ENCODE measurements at regions not wholly inside any gene's neighbourhood (a gene's known extent, or its start where the extent isn't known, plus 50 kb on each side); places are given as distances from the start of the nearest gene placed in this dataset.

DNA sequence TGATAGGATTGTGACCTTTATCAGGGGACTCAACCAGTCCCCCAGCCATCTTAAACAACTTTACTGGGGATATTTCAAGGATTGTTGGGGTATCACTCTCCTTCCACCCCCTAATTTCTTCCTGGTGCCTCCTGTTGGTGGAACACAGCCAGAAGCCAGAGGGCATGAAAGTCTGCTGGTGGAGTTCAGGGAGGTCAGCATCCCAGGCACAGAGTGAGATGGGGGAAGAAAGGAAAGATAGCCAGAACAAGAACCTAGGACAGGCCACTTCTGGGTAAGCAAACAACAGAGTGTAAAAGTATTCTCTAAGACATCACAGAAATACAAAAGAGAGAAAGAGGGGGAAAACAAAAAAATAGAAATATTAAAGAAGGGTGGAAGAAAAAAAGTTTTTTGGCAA is 101.8 kb downstream of the SPRY2 start:
- Histone ChIP-seq H3K4me1 (ENCODE audit: insufficient read depth) (0 out of 2 replicates have a peak, but pooled peaks cover 3% of the 10 kb centered on the region), H3K27me3 (ENCODE audit: insufficient read depth) (no peaks in the 10 kb centered on the region), H3K27ac (ENCODE audit: low read depth) (no peak overlapping the region), H3K36me3 (ENCODE audit: insufficient read depth) (no peaks in the 10 kb centered on the region), H3K9me2 (ENCODE audit: insufficient read depth) (peaks cover 3% of the 10 kb centered on the region; the same call in 1 of the 2 replicates), H3K79me2 (replicated peaks; ENCODE audit: insufficient read depth) (no peaks in the 10 kb centered on the region), H3K4me2 (no peak overlapping the region), H2AFZ (no peak overlapping the region), H3K4me3 (no peak overlapping the region), H3F3A (replicated peaks; ENCODE audit: low read depth) (no peaks in the 10 kb centered on the region), H4K20me1 (replicated peaks; ENCODE audit: insufficient read depth) (no peaks in the 10 kb centered on the region)
- TF ChIP-seq, protein P1, sequence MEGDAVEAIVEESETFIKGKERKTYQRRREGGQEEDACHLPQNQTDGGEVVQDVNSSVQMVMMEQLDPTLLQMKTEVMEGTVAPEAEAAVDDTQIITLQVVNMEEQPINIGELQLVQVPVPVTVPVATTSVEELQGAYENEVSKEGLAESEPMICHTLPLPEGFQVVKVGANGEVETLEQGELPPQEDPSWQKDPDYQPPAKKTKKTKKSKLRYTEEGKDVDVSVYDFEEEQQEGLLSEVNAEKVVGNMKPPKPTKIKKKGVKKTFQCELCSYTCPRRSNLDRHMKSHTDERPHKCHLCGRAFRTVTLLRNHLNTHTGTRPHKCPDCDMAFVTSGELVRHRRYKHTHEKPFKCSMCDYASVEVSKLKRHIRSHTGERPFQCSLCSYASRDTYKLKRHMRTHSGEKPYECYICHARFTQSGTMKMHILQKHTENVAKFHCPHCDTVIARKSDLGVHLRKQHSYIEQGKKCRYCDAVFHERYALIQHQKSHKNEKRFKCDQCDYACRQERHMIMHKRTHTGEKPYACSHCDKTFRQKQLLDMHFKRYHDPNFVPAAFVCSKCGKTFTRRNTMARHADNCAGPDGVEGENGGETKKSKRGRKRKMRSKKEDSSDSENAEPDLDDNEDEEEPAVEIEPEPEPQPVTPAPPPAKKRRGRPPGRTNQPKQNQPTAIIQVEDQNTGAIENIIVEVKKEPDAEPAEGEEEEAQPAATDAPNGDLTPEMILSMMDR (conservative IDR thresholded peaks at IDR 0.05; ENCODE audit: low read depth in 2 of 2), result peak in 1 of 2 experiments; percentile 29; a peak in 2 of 4 replicates
- no peak for TF ChIP-seq NANOG (IDR thresholded peaks at IDR 0.05; ENCODE audit: borderline replicate concordance)
- Mint-ChIP-seq H3K27me3 (ENCODE audit: insufficient read depth, low read depth, poor library complexity) (no peaks in the 10 kb centered on the region), H3K27ac (no peak overlapping the region), H3K4me3 (no peak overlapping the region), H3K4me1 (peaks cover 14% of the 10 kb centered on the region), H3K36me3 (ENCODE audit: low read depth) (no peaks in the 10 kb centered on the region), H3K9me3 (no peaks in the 10 kb centered on the region)
- DNase-seq (ENCODE audit: low spot score) (no peak), ATAC-seq (no peak)

DNA sequence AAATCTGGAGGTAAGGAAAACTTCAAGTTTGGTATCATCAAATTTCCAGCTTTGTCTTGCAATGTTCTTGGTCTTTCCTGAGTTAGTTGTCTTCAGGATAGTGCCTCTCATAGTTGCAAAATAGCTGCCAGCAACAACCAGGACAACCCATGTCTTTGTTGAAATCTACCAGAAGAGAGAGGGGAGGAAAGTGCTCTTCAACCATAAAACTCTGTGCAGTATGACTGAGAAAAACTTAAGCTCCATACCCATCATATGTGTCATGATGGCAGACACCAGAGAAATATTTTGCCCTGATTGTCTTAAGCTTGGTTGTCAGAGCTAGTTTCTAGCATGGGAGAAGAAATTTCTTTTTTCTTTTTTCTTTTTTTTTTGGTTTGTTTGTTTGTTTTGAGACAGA is 103.3 kb downstream of the SPRY2 start:
- Histone ChIP-seq H3K4me2 (no peak overlapping the region), H4K20me1 (replicated peaks; ENCODE audit: insufficient read depth) (no peaks in the 10 kb centered on the region), H3K9me2 (ENCODE audit: insufficient read depth) (peaks cover 3% of the 10 kb centered on the region; the same call in 1 of the 2 replicates), H3K27ac (ENCODE audit: low read depth) (no peak overlapping the region), H3K79me2 (replicated peaks; ENCODE audit: insufficient read depth) (no peaks in the 10 kb centered on the region), H3K4me3 (no peak overlapping the region), H3F3A (replicated peaks; ENCODE audit: low read depth) (no peaks in the 10 kb centered on the region), H3K27me3 (ENCODE audit: insufficient read depth) (no peaks in the 10 kb centered on the region), H3K4me1 (ENCODE audit: insufficient read depth) (no peaks in the 10 kb centered on the region), H3K36me3 (ENCODE audit: insufficient read depth) (no peaks in the 10 kb centered on the region), H2AFZ (peak overlapping the region; percentile 85; the same call in 1 of the 2 replicates)
- ATAC-seq (no peak), DNase-seq (ENCODE audit: low spot score) (no peak)
- Mint-ChIP-seq H3K4me3 (no peak overlapping the region), H3K9me3 (0 out of 3 replicates have a peak, but pooled peaks cover 4% of the 10 kb centered on the region), H3K4me1 (peaks cover 12% of the 10 kb centered on the region; the same call in 2 of the 3 replicates), H3K27ac (no peak overlapping the region), H3K36me3 (ENCODE audit: low read depth) (peaks cover 2% of the 10 kb centered on the region; the same call in 1 of the 3 replicates), H3K27me3 (ENCODE audit: insufficient read depth, low read depth, poor library complexity) (no peaks in the 10 kb centered on the region)
- TF ChIP-seq, protein P2, sequence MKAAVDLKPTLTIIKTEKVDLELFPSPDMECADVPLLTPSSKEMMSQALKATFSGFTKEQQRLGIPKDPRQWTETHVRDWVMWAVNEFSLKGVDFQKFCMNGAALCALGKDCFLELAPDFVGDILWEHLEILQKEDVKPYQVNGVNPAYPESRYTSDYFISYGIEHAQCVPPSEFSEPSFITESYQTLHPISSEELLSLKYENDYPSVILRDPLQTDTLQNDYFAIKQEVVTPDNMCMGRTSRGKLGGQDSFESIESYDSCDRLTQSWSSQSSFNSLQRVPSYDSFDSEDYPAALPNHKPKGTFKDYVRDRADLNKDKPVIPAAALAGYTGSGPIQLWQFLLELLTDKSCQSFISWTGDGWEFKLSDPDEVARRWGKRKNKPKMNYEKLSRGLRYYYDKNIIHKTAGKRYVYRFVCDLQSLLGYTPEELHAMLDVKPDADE (IDR thresholded peaks at IDR 0.05), result no peak
- TF ChIP-seq ZNF331 (CRISPR knock-in tag; IDR thresholded peaks at IDR 0.05; ENCODE audit: low read depth), result no peak
- no peak for TF ChIP-seq JUNB (IDR thresholded peaks at IDR 0.05; ENCODE audit: unreplicated experiment)
- TF ChIP-seq, protein P3, sequence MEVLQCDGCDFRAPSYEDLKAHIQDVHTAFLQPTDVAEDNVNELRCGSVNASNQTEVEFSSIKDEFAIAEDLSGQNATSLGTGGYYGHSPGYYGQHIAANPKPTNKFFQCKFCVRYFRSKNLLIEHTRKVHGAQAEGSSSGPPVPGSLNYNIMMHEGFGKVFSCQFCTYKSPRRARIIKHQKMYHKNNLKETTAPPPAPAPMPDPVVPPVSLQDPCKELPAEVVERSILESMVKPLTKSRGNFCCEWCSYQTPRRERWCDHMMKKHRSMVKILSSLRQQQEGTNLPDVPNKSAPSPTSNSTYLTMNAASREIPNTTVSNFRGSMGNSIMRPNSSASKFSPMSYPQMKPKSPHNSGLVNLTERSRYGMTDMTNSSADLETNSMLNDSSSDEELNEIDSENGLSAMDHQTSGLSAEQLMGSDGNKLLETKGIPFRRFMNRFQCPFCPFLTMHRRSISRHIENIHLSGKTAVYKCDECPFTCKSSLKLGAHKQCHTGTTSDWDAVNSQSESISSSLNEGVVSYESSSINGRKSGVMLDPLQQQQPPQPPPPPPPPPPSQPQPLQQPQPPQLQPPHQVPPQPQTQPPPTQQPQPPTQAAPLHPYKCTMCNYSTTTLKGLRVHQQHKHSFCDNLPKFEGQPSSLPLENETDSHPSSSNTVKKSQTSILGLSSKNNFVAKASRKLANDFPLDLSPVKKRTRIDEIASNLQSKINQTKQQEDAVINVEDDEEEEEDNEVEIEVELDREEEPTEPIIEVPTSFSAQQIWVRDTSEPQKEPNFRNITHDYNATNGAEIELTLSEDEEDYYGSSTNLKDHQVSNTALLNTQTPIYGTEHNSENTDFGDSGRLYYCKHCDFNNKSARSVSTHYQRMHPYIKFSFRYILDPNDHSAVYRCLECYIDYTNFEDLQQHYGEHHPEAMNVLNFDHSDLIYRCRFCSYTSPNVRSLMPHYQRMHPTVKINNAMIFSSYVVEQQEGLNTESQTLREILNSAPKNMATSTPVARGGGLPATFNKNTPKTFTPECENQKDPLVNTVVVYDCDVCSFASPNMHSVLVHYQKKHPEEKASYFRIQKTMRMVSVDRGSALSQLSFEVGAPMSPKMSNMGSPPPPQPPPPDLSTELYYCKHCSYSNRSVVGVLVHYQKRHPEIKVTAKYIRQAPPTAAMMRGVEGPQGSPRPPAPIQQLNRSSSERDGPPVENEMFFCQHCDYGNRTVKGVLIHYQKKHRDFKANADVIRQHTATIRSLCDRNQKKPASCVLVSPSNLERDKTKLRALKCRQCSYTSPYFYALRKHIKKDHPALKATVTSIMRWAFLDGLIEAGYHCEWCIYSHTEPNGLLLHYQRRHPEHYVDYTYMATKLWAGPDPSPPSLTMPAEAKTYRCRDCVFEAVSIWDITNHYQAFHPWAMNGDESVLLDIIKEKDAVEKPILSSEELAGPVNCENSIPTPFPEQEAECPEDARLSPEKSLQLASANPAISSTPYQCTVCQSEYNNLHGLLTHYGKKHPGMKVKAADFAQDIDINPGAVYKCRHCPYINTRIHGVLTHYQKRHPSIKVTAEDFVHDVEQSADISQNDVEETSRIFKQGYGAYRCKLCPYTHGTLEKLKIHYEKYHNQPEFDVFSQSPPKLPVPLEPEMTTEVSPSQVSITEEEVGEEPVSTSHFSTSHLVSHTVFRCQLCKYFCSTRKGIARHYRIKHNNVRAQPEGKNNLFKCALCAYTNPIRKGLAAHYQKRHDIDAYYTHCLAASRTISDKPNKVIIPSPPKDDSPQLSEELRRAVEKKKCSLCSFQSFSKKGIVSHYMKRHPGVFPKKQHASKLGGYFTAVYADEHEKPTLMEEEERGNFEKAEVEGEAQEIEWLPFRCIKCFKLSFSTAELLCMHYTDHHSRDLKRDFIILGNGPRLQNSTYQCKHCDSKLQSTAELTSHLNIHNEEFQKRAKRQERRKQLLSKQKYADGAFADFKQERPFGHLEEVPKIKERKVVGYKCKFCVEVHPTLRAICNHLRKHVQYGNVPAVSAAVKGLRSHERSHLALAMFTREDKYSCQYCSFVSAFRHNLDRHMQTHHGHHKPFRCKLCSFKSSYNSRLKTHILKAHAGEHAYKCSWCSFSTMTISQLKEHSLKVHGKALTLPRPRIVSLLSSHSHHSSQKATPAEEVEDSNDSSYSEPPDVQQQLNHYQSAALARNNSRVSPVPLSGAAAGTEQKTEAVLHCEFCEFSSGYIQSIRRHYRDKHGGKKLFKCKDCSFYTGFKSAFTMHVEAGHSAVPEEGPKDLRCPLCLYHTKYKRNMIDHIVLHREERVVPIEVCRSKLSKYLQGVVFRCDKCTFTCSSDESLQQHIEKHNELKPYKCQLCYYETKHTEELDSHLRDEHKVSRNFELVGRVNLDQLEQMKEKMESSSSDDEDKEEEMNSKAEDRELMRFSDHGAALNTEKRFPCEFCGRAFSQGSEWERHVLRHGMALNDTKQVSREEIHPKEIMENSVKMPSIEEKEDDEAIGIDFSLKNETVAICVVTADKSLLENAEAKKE (CRISPR knock-in tag; IDR thresholded peaks at IDR 0.05), result no peak
- TF ChIP-seq EZH2 (IDR thresholded peaks at IDR 0.05; ENCODE audit: low read depth, unreplicated experiment), result no peak
- no peak for TF ChIP-seq POLR2AphosphoS5 (IDR thresholded peaks at IDR 0.05; ENCODE audit: low read depth)
- TF ChIP-seq EZH2phosphoT487 (IDR thresholded peaks at IDR 0.05; ENCODE audit: unreplicated experiment), result no peak
- TF ChIP-seq ZNF114 (CRISPR knock-in tag; IDR thresholded peaks at IDR 0.05), result no peak

All from GM23338 (cell line).